ENCODE measurements at regions not wholly inside any gene's neighbourhood (a gene's known extent, or its start where the extent isn't known, plus 50 kb on each side); places are given as distances from the start of the nearest gene placed in this dataset.
A peak's percentile ranks its signal among the peaks of the same experiment; 100 is the strongest.
"Not testable (repeated sequence)": the region's sequence is repeated elsewhere in the genome, so short reads cannot be mapped to it uniquely, and the experiment has no call there.

DNA sequence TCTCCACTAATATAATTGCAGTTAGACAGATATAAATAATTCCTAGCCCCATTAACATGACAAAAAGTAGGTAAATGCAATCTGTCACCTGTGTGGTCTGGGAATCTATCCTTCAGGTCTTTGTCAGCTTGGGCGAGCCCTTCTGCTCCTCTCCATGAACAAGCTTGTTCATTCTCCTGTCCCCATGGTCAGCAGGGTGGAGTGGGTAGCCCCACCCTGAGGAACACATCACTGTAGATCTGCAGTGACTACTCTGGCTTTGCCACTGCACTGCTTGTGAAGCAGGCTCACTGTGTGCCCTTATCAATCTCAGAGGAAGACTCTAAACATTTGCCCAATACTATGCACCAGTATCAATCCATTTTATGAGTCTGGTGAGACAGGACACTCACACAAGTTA is 279.0 kb downstream of the MATN1 start:
- peaks cover 25% of the 10 kb centered on the region for H3K27me3 Mint-ChIP-seq
- no peak overlapping the region for H3K4me3 Mint-ChIP-seq
- peaks cover 6% of the 10 kb centered on the region for H3K9me3 Mint-ChIP-seq
- no peak for ATAC-seq (replicated peaks; ENCODE audit: extremely low read depth, poor library complexity, severe bottlenecking)
- no peaks in the 10 kb centered on the region for H3K36me3 Mint-ChIP-seq (ENCODE audit: insufficient read depth)
- DNase-seq (ENCODE audit: low spot score in 2 of 2): no peak
- no peaks in the 10 kb centered on the region for H3K4me1 Mint-ChIP-seq
- no peak overlapping the region for H3K27ac Mint-ChIP-seq (ENCODE audit: low read depth)

DNA sequence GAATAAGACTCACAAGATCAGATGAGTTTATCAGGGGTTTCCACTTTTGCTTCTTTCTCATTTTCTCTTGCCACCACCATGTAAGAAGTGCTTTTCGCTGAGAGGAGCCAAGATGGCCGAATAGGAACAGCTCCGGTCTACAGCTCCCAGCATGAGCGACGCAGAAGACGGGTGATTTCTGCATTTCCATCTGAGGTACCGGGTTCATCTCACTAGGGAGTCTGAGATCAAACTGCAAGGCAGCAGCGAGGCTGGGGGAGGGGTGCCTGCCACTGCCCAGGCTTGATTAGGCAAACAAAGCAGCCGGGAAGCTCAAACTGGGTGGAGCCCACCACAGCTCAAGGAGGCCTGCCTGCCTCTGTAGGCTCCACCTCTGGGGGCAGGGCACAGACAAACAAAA is 285.1 kb downstream of the MATN1 start:
- H3K36me3 Mint-ChIP-seq (ENCODE audit: insufficient read depth); H3K4me1 Mint-ChIP-seq; H3K27ac Mint-ChIP-seq (ENCODE audit: low read depth); H3K9me3 Mint-ChIP-seq; DNase-seq (ENCODE audit: low spot score in 2 of 2); ATAC-seq (replicated peaks; ENCODE audit: extremely low read depth, poor library complexity, severe bottlenecking); H3K4me3 Mint-ChIP-seq: not testable (repeated sequence)
- peaks cover 28% of the 10 kb centered on the region for H3K27me3 Mint-ChIP-seq

DNA sequence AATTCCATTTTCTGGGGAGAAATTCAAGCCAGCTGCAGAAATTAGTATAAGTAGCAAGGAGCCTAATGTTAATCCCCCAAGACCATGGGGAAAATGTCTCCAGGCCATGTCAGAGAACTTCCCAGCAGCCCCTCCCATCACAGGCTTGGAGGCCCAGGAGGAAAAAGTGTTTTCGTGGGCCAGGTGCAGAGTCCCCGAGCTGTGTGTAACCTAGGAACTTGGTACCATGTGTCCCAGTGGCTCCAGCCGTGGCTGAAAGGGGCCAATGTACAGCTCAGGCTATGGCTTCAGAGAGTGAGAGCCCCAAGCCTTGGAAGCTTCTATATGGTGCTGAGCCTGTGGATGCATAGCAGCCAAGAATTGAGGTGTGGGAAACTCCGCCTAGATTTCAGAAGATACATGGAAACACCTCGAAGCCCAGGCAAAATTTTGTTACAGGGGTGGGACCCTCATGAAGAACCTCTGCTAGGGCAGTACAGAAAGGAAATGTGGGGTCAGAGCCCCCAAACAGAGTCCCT is 286.3 kb downstream of the MATN1 start:
- no peak overlapping the region for H3K27ac Mint-ChIP-seq (ENCODE audit: low read depth)
- H3K9me3 Mint-ChIP-seq: no peaks in the 10 kb centered on the region
- DNase-seq (ENCODE audit: low spot score in 2 of 2): no peak
- H3K36me3 Mint-ChIP-seq (ENCODE audit: insufficient read depth): no peaks in the 10 kb centered on the region
- H3K4me3 Mint-ChIP-seq: no peak overlapping the region
- H3K4me1 Mint-ChIP-seq: no peaks in the 10 kb centered on the region
- ATAC-seq (replicated peaks; ENCODE audit: extremely low read depth, poor library complexity, severe bottlenecking): no peak
- peaks cover 39% of the 10 kb centered on the region for H3K27me3 Mint-ChIP-seq

DNA sequence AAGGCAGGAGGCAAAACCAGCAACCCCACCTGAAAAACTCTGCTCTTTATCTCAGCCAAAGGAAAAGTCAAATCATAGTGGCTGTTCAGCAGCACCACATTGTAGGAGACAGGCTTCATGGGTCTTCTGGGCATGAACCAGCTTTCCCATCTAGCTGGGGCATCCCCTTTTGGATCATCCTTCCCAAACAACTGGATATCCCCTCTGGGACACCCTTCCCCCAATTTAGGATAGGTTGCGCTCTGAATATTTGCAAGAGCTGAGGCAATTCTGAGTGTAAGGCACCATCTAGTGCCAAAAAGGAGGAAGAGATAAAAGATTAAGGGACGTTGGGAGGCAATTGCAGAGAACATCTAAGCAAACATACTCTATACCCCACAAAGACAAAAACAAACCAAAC is 295.8 kb downstream of the MATN1 start:
- Mint-ChIP-seq H3K4me1 (no peaks in the 10 kb centered on the region), H3K4me3 (no peak overlapping the region), H3K36me3 (ENCODE audit: insufficient read depth) (no peaks in the 10 kb centered on the region), H3K27me3 (peaks cover 86% of the 10 kb centered on the region), H3K27ac (ENCODE audit: low read depth) (no peak overlapping the region), H3K9me3 (peaks cover 17% of the 10 kb centered on the region)
- no peak for ATAC-seq (replicated peaks; ENCODE audit: extremely low read depth, poor library complexity, severe bottlenecking)
- no peak for DNase-seq (ENCODE audit: low spot score in 2 of 2)

DNA sequence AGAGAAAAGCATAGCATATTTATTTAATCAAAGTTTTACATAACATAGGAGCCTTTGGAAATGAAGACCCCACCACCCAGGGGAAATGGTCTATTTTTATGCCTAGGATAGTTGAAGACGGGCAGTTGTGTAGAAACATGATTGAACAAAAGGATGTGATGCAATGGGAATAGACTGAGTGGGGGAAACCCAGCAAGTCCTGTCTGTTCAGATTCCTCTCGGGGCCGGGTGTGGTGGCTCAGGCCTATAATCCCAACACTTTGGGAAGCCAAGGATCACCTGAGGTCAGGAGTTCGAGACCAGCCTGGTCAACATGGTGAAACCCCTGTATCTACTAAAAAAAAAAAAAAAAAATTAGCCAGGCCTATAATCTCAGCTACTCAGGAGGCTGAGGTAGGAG is 298.3 kb downstream of the MATN1 start:
- peaks cover 76% of the 10 kb centered on the region for H3K27me3 Mint-ChIP-seq
- no peaks in the 10 kb centered on the region for H3K4me1 Mint-ChIP-seq
- ATAC-seq (replicated peaks; ENCODE audit: extremely low read depth, poor library complexity, severe bottlenecking): no peak
- H3K36me3 Mint-ChIP-seq (ENCODE audit: insufficient read depth): no peaks in the 10 kb centered on the region
- peaks cover 17% of the 10 kb centered on the region for H3K9me3 Mint-ChIP-seq
- DNase-seq (ENCODE audit: low spot score in 2 of 2): no peak
- no peak overlapping the region for H3K27ac Mint-ChIP-seq (ENCODE audit: low read depth)
- no peak overlapping the region for H3K4me3 Mint-ChIP-seq

DNA sequence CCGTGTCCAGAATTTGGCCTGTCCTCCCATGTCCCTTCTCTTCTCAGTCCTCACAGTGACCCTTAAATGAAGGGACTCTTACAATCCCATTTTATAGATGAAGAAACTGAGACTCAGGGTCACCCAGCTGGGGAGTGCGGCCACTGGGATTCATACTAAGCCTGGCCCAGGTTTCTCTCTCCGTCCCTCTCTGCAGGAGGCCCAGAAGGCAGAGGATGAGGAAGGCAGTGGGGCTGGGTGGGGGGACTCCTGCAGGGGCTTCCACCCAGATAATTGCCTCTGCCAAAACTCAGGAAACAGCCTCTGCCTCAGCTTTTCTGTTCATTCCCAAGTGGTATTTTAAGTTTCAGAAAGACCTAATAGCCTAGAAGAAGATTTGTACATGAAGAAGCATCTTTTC is 299.8 kb downstream of the MATN1 start:
- Mint-ChIP-seq H3K9me3 (peaks cover 14% of the 10 kb centered on the region), H3K4me1 (no peaks in the 10 kb centered on the region), H3K4me3 (no peak overlapping the region), H3K27me3 (peaks cover 75% of the 10 kb centered on the region), H3K27ac (ENCODE audit: low read depth) (no peak overlapping the region), H3K36me3 (ENCODE audit: insufficient read depth) (no peaks in the 10 kb centered on the region)
- DNase-seq (ENCODE audit: low spot score in 2 of 2): no peak
- ATAC-seq (replicated peaks; ENCODE audit: extremely low read depth, poor library complexity, severe bottlenecking): no peak

DNA sequence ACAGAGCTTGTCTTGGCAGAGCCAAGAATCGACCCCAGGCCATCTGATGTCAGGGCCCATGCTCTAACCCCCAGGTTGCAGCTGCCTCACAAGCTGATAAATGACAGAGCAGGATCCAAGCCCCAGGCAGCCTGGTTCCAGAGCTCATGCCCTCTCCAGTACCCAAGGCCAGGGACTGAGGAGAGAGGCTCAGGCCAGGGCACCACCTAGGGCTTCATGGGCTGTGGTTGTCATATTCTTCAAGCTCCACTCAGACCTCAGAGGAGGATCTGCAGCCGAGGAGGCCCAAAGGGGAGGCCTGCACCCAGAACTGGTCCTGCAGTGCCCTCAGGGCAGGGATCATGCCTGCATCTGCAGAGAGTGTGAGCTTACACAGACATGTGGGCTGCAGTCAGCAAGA is 301.1 kb downstream of the MATN1 start:
- Mint-ChIP-seq H3K36me3 (ENCODE audit: insufficient read depth) (no peaks in the 10 kb centered on the region), H3K9me3 (peaks cover 6% of the 10 kb centered on the region), H3K27ac (ENCODE audit: low read depth) (no peak overlapping the region), H3K27me3 (peaks cover 70% of the 10 kb centered on the region), H3K4me3 (no peak overlapping the region), H3K4me1 (no peaks in the 10 kb centered on the region)
- no peak for ATAC-seq (replicated peaks; ENCODE audit: extremely low read depth, poor library complexity, severe bottlenecking)
- DNase-seq (ENCODE audit: low spot score in 2 of 2): peak in 1 of 2 donors; percentile 5

DNA sequence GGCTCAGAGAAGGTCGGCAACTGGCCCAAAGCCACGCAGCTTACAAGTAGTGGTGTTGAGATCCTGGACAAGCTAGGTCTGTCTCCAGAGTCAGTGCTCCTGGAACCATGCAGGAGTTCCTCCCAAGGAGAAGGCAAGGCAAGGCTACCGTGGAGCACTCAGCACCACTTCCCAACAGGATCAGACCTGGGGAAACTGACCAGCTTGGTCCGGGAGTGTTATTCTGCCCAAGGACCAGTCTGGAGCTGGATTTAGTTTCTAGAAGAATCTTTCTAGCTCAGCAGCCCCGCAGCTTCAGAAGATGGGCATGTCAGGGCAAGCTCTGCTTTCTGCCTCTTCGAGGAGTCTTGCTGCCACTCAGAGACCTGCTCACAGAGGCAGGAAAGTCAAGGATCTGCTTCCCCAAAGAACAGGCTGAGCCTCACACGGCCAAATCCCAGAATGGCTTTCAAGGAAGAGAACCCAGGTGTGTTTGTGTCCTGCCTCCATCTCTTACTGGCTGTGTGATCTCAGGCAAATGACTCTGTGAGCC is 302.8 kb downstream of the MATN1 start:
- no peaks in the 10 kb centered on the region for H3K9me3 Mint-ChIP-seq
- no peaks in the 10 kb centered on the region for H3K36me3 Mint-ChIP-seq (ENCODE audit: insufficient read depth)
- DNase-seq (ENCODE audit: low spot score in 2 of 2): no peak
- no peaks in the 10 kb centered on the region for H3K4me1 Mint-ChIP-seq
- H3K27me3 Mint-ChIP-seq: peaks cover 74% of the 10 kb centered on the region
- no peak overlapping the region for H3K27ac Mint-ChIP-seq (ENCODE audit: low read depth)
- no peak for ATAC-seq (replicated peaks; ENCODE audit: extremely low read depth, poor library complexity, severe bottlenecking)
- no peak overlapping the region for H3K4me3 Mint-ChIP-seq

DNA sequence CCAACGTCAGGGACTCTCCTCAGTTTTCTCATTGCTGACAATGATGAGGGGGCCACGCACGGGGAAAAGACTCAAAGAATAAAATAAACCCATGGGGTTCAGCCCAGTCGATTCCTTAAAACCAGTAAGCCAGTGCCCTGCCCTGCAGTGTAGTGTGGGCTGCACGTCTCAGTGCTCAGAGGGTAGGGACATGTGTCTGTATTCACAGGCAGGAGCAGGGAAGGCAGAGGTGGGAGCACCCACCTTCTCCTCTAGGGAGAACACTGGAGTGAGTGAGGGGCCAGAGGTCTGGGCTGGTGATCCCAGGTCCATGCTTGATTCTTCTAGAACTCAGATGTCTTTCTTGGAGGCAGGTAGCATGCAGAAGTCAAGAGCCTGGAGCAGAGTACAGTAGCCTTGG is 303.6 kb downstream of the MATN1 start:
- H3K36me3 Mint-ChIP-seq (ENCODE audit: insufficient read depth): no peaks in the 10 kb centered on the region
- no peaks in the 10 kb centered on the region for H3K9me3 Mint-ChIP-seq
- no peak overlapping the region for H3K4me3 Mint-ChIP-seq
- no peaks in the 10 kb centered on the region for H3K4me1 Mint-ChIP-seq
- H3K27me3 Mint-ChIP-seq: peaks cover 66% of the 10 kb centered on the region
- H3K27ac Mint-ChIP-seq (ENCODE audit: low read depth): no peak overlapping the region
- ATAC-seq (replicated peaks; ENCODE audit: extremely low read depth, poor library complexity, severe bottlenecking): no peak
- DNase-seq (ENCODE audit: low spot score in 2 of 2): no peak

DNA sequence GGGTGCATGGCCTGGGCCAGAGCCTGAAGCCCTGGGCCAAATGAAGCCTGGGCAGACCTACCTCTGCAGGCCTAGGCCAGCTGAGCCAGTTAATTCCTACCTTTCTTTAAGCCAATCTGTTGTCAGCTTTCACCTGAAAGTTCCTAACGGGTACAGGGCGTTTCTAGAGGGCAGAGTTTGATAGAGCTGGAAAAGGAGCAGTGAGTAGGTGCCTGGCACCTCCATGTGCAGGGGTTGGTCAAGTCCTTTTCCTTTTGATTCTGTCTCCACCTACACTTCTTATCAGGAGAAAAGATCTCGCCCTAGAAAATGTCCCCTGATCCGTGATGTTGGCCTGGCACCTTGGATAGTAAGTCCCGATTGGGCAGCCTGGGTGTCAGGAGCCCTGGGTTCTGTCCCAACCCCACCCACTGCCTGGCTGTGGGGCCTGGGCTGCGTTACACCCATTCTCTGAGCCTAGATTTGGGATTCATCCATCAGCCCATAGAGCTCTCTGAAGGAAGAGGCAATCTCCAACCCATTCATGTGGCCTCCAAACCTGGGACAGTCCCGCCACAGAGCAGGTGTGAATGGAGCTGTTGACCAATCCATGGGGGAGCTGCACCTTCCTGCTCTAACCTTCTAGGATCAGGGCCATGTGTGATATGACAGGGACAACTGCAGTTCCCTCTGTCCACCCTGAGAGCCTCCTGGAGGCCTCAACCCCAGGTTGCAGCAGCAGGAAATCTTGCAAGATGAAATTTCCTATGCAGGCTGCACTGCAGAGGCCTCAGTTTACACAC is 304.3 kb downstream of the MATN1 start:
- Mint-ChIP-seq H3K27me3 (peaks cover 64% of the 10 kb centered on the region), H3K4me3 (no peak overlapping the region), H3K9me3 (no peaks in the 10 kb centered on the region), H3K27ac (ENCODE audit: low read depth) (no peak overlapping the region), H3K36me3 (ENCODE audit: insufficient read depth) (no peaks in the 10 kb centered on the region), H3K4me1 (no peaks in the 10 kb centered on the region)
- ATAC-seq (replicated peaks; ENCODE audit: extremely low read depth, poor library complexity, severe bottlenecking): no peak
- no peak for DNase-seq (ENCODE audit: low spot score in 2 of 2)

DNA sequence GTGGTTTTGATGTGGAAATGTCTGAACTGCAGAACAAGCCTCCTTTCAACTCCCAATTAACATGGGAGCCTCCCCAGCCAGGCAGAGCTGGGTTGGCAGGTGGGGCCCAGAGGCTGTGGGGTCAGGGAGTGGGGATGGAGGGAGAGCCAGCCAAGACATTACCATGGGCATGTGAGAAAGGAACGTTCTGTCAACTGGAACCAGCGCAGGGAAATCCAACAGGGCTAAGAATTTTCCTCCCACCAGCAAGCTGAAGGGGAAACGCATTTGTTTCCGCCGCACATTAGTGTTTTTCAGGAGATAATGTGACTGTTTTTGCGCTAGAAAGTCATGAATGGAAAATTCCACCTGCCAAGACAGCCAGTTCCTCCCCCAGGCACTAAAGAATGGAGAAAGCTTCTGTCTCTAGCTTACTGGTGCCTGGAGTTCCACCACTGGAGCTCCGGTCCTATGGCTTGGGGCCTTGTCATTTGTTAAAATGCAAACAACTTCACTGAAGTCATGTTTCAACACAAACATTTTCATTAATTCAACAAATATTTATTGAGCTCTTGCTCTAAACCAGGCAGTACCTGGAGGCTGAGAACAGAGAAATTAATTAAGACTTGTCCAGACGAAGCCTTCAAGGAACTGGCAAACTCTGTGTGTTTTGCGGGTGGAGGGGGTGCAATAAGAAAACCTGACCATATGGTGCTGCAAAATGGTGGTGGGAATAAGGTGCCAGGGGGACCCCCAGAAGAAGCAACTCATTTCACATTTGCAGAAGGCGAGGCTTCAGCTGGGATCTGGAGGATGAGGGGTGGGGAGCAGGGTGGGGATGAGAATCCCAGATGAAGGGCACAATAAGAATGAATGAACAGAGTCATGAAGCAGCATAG is 305.1 kb downstream of the MATN1 start:
- Mint-ChIP-seq H3K27ac (ENCODE audit: low read depth) (no peak overlapping the region), H3K36me3 (ENCODE audit: insufficient read depth) (no peaks in the 10 kb centered on the region), H3K27me3 (peaks cover 64% of the 10 kb centered on the region), H3K9me3 (no peaks in the 10 kb centered on the region), H3K4me3 (no peak overlapping the region), H3K4me1 (no peaks in the 10 kb centered on the region)
- ATAC-seq (replicated peaks; ENCODE audit: extremely low read depth, poor library complexity, severe bottlenecking): no peak
- no peak for DNase-seq (ENCODE audit: low spot score in 2 of 2)

DNA sequence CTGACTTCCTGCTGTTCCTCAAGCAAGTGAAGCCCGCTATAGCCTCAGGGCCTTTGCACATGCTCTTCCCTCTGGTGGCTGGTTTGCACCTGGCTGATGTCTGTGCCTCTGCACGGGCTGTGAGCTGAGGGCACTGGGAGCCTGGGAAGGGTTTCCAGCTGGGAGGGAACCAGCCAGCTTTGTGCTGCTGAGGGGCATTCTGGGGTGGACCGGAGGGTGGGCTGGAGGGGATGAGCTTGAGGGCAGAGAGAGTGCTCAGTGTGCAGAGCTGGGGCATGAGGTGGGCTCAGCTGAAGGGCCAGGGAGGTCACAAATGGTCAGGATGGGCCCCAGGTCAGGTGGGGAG is 305.7 kb downstream of the MATN1 start:
- Mint-ChIP-seq H3K27me3 (peaks cover 62% of the 10 kb centered on the region), H3K4me1 (no peaks in the 10 kb centered on the region), H3K27ac (ENCODE audit: low read depth) (no peak overlapping the region), H3K36me3 (ENCODE audit: insufficient read depth) (no peaks in the 10 kb centered on the region), H3K9me3 (no peaks in the 10 kb centered on the region), H3K4me3 (no peak overlapping the region)
- DNase-seq (ENCODE audit: low spot score in 2 of 2): peak in 1 of 2 donors; percentile 8
- ATAC-seq (replicated peaks; ENCODE audit: extremely low read depth, poor library complexity, severe bottlenecking): no peak
